Ureter (tissue), 1 donor: ENCODE measurements at regions not wholly inside any gene's neighbourhood (a gene's known extent, or its start where the extent isn't known, plus 50 kb on each side); places are given as distances from the start of the nearest gene placed in this dataset.

ENCODE experiments used
- DNase-seq: peaks from one replicate; pipeline ENCODE4 v3.0.0-alpha.2; 2020; ENCODE audit warnings: low spot score
- donor health status: DM: yes; HTN: yes; CAD: no.

GRCh38 chr1:30514945-30515344 is 208.4 kb downstream of the MATN1 start:
- peak; percentile 28 for DNase-seq

DNA sequence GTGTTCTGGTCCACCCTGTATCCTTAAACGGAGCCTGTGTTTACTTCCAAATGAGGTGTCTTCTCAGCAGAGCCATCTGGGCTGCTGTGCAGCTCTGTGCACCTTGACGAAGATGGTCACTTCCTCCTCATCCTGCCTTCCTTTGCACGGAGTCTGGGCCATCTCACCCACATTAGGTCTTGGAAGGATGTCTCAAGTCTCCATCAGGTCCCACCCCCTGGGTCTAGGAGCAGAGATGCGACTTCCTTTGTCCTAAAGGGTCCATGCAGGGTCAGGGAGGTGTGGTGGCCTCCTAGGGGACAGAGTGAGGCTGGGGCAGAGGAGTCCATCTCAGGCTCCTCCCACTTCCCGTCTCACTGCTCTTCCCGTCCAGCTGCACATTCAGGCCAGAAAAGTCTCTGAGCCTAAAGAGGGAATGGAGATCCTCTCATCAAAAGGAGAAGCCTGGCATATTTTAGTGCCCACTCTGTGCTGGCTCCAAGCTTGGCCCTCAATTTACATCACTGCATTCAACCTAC is 209.2 kb downstream of the MATN1 start:
- DNase-seq, result peak; percentile 17

DNA sequence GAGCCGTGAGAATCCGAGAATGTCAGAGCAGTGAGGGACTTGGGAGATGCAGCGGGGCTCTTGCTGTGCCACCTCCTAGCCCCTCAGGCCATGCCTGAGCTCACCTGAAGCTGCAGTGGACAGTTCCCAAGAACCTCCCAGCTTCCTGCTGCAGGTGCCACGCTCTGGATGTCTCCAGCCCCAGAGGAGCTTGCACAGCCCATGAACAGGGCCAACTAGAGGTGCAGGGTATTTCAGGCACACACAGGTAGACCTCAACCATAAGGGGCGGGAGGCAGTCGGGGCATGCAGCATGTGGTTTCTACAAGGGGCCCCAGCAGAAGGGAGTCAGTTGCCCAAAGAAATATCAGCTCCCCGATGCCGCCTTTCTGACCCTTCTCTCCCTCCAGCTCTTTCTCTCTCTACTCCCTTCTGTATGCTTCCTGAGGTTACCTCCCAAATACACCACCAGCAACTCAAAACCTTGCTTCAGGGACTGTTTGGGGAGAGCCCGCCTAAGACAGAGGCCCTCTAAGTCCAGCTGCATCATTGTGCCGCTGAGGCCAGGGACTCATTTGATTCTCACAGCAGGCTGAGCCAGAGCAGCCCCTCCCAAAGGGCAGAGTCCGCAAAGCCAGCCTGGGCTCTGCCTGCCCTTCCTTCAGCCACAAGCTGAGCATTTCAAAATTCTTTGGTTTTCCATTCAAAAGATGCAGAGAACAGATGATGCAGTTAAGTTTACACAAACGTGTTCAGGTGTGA is 209.8 kb downstream of the MATN1 start:
- peak; percentile 35 for DNase-seq

- peak; percentile 7 for DNase-seq
Observed at GRCh38 chr1:30512914-30513265, 210.5 kb downstream of the MATN1 start.

- DNase-seq, result peak; percentile 37
Observed at GRCh38 chr1:30511991-30512913, 211.1 kb downstream of the MATN1 start.

- DNase-seq, result no peak
Observed at GRCh38 chr1:30511563-30511962, 211.8 kb downstream of the MATN1 start.

GRCh38 chr1:30511106-30511505 is 212.3 kb downstream of the MATN1 start:
- no peak for DNase-seq

DNA sequence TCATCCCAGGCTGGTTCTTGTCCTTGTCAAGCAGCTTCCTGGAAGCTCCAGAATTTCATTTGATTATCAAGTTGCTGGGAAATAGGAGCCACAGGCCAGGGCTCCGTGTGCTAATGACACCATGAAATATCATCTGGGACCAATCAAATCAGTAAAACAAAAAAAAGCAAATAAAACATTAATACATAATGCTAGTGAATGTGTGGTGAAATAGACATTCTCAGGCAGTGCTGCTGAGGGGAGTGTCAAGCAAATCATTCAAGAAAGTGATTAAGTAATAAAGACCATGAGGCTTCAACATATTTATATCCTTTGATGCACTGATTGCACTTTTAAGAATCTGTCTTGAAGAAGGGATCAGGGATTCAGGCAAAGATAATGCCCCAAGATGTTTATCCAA is 213.7 kb downstream of the MATN1 start:
- DNase-seq, result no peak

GRCh38 chr1:30508611-30509010 is 214.8 kb downstream of the MATN1 start:
- no peak for DNase-seq

- DNase-seq, result no peak
Observed at GRCh38 chr1:30508175-30508448, 215.3 kb downstream of the MATN1 start.

- no peak for DNase-seq
Observed at GRCh38 chr1:30507401-30508174, 215.8 kb downstream of the MATN1 start.

DNA sequence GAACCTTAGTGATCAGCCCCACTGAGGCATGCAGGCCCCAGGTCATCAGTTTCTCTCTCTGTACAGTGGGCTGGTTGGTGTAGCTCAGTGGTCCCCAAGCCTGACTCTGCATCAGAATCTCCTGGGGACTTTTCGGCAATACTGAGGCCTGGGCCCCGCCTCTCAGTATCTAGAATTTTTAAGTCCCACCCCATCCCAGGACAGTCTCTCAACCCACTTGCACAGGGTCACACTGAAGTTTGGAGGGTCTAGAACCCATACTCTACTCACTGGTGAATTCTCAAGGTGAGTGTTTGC is 216.4 kb downstream of the MATN1 start:
- DNase-seq, result no peak

DNA sequence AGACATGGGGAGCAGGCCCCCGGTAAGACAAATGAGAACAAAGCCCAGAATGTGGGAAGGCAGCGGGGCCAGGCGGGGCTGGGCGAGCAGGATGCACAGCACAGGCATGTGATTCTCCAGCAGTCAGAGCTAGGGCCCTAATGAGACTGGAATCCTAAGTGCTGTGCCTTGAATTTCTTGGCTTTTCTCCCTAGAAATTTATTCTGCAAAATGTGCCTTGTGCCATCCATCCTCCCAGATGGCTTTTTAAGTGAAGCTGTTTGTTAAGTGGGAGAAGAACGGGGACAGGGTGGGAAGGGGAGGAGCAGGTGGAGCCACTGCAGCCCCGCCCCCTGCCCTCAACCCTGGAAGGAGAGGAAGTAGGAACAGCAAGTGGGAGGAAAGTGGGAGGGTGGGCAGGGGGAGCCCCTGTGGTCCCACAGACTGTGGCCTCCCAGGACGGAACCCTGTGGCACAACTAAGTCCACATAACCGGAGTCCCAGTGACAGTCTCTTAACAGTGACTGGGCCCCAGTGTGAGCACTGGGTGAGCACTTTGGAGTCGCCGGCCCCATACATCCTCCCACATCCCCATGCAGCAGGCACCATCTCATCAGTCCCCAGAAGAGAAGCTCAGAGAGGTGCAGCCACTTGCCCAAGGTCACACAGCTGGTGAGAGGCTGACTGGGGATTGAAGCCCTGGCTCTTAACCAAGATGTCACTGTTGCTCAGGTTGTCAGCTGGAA is 216.9 kb downstream of the MATN1 start:
- no peak for DNase-seq

DNA sequence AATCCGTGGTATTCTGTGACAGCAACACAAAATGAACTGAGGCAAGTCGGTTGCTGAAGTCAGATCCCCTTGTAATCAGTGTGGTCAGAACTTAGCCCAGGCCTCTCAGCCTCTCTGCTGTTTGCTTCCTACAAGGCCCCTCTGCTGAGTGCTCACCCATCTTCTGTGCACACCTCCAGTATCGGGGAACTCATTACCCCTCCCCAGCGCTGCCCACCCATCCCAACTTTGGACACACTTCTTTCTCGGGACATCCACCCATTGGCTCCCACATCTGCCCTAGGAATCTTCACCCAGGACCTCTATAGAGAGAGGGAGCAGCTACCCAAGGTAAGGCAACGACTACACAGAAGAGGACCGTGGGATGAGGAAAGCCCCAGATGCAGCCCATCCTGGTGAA is 217.5 kb downstream of the MATN1 start:
- DNase-seq, result no peak

DNA sequence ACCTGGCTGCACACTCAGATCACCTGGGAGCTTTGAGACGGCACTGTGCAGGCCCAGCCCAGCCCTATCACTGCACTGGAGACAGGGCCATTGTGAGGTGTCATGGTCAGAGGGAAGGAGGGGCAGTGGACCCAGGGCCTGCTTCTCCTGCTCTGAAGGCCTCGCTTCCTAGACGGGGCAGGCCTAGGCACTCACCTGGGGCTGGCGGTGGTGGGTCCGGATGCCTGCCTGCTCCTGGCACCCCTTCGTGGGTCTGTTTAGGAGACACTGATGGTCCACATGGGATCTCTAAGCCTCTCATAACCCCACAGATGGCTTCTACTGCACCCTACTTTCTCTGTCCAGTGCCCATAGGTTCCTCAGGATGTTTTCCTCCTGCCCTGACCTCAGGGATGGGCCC is 230.9 kb downstream of the MATN1 start:
- DNase-seq, result no peak

DNA sequence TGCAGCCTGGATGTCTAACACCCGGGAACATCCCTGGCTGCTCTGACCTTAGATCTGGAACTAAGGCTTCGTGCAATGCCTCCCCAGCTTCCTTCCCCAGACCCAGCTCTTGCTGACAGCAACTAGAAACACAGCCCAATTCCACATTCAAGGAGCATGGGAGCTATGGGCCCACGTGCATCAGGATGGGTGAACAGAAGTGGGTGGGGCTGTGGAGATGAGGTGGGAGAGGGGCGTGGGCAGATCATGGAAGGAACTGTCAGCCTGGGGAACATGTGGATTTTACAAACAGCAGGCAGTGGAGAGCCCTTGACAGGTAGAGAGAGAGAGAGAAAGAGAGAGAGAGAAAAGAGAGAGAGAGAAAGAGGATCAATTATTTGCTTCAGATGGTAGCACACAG is 231.6 kb downstream of the MATN1 start:
- no peak for DNase-seq

GRCh38 chr1:30490554-30491053 is 232.8 kb downstream of the MATN1 start:
- DNase-seq, result no peak

GRCh38 chr1:30489737-30490389 is 233.5 kb downstream of the MATN1 start:
- no peak for DNase-seq

- no peak for DNase-seq
Observed at GRCh38 chr1:30488324-30488913, 235.0 kb downstream of the MATN1 start.

DNA sequence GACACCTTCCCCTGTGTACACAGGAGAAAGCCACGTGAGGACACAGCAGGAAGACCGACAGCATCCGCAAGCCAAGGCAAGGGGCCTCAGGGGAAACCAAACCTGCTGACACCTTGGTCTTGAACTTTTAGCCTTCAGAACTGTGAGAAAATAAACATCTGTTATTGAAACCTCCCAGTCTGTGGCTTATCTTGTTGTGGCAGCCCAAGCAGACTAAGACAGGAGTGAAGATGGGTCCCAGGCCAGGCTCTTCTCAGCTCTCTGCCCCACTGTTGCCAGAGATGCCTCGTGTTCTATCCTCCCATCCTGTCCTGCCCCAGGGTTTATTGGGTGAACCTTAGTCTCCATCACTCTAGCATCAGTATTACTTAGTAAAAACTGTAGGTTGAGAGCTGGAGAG is 236.3 kb downstream of the MATN1 start:
- DNase-seq, result no peak

DNA sequence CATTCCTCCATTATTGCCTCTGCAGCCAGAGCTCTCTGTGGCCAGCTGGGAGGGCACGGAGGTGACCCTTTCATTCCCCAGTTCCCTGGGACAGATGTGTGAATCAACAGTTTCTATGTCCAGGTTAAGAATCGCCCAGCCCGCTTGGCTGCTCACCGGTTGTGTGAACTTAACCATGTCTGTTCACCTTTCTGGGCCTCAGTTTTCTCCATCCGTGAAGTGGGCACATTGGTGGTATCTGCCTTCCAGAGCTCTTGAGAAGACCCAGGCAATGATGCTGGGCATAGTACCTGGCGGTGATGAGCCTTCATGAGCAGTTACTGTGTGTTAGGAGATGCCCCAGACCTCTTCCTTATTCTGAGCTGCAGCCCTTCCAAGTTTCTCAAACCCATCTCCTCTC is 238.3 kb downstream of the MATN1 start:
- DNase-seq, result no peak
